Activated CD4-positive, alpha-beta memory T cell treated with anti-CD3 and anti-CD28 coated beads, Interleukin-2, amount 10 ng/mL, durations not matched to agents 7 days and 5 days (primary cell): ENCODE measurements at regions not wholly inside any gene's neighbourhood (a gene's known extent, or its start where the extent isn't known, plus 50 kb on each side); places are given as distances from the start of the nearest gene placed in this dataset.

Experiments used
- CTCF ChIA-PET: fragments of 350-600 bp; sonication (Branson Sonifier 250); formaldehyde crosslinking; loops from one replicate; lab custom pipeline; 2021; ENCODE audit warnings: antibody characterized with exemption, inconsistent platforms; lab: Charles Lee
- POLR2A ChIA-PET: fragments of 350-600 bp; sonication (Branson Sonifier 250); formaldehyde crosslinking; loops from one replicate; lab custom pipeline; 2021; ENCODE audit warnings: antibody characterized with exemption; lab: Charles Lee
- DNase-seq: peaks from one replicate; pipeline ENCODE4 v3.0.0-alpha.2; 2020
- H3K27ac Mint-ChIP-seq: one replicate; pipeline ENCODE4 v1.8.0; 2021; ENCODE audit warnings: mild to moderate bottlenecking, mixed read lengths
- H3K27me3 Mint-ChIP-seq: one replicate; pipeline ENCODE4 v1.8.0; 2021; ENCODE audit warnings: mixed read lengths
- H3K36me3 Mint-ChIP-seq: one replicate; pipeline ENCODE4 v1.8.0; 2021; ENCODE audit warnings: low read depth, mixed read lengths
- H3K4me1 Mint-ChIP-seq: one replicate; pipeline ENCODE4 v1.8.0; 2021; ENCODE audit warnings: mixed read lengths
- H3K4me3 Mint-ChIP-seq: one replicate; pipeline ENCODE4 v1.8.0; 2021; ENCODE audit warnings: mild to moderate bottlenecking, mixed read lengths
- H3K9me3 Mint-ChIP-seq: one replicate; pipeline ENCODE4 v1.8.0; 2021; ENCODE audit warnings: mixed read lengths

DNA sequence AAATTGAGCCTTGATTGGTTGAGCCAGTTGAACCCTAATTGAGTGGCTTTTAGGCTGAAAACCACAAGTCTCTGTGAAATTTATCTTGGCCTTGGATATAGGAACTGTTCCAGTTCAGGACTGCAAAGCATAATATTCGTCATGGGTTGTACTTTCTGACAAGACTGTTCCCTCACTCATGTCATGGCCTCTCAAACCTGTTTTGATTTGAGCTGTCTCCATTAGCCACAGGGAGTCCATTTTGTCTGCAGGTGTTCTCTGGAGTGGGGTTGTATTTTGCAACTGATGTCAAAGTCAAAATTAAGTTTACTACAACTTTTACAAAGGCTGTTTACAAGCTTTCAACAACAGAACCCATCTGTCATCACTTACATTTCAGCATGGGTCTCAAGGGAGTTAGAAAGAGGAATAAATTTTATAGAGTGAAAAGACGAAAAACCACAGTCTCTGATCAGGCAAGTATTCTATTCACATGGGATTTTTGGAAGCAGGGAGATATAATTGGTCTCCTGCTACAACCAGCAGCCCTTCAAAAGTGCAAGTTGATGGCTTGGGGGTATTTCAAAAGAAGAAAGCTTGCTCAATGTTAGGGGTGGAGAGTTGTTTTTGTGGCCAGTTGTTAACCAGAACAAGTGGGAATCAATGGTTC lies 1716.3 kb downstream of the C4orf33 start:
- DNase-seq, result no peak
- Mint-ChIP-seq H3K36me3 (no peaks in the 10 kb centered on the region), H3K27me3 (no peaks in the 10 kb centered on the region), H3K27ac (no peak overlapping the region), H3K4me3 (no peak overlapping the region), H3K9me3 (no peaks in the 10 kb centered on the region), H3K4me1 (no peaks in the 10 kb centered on the region)
- POLR2A ChIA-PET, result no interaction called here
- CTCF ChIA-PET, result no interaction called here

DNA sequence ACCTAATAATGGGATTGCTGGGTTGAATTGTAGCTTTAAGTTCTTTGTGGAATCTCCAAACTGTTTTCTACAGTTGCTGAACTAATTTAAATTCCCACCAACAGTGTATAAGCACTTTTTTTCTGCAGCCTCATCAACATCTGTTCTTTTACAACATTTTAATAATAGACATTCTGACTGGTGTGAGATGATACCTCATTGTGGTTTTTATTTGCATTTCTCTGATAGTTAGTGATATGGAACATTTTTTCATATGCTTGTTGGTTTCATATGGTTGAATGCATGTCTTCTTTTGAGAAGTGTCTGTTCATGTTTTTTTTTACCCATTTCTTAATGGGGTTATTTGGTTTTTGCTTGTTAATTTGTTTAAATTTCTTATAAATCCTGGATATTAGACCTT lies 1718.9 kb downstream of the C4orf33 start:
- Mint-ChIP-seq H3K36me3 (no peaks in the 10 kb centered on the region), H3K27ac (no peak overlapping the region), H3K27me3 (no peaks in the 10 kb centered on the region), H3K9me3 (no peaks in the 10 kb centered on the region), H3K4me1 (no peaks in the 10 kb centered on the region), H3K4me3 (no peak overlapping the region)
- CTCF ChIA-PET, result no interaction called here
- no peak for DNase-seq
- POLR2A ChIA-PET, result no interaction called here

DNA sequence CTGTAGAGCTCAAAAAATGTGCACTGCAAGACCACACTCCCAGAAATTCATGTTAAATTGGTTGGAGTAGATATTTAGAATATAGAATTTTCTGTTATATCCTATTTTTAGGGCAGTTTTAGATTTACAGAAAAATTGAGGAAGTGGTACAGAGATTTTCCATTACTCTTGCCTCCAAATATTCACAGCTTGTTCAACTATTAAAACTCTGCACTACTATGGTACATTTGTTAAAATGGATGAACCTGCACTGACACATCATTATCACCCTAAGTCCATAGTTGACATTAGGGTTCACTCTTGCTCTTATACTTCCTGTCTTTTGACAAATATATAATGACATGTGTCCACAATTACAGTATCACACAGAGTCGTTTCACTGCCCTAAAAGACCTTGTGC lies 1724.5 kb downstream of the C4orf33 start:
- POLR2A ChIA-PET, result no interaction called here
- CTCF ChIA-PET, result no interaction called here
- Mint-ChIP-seq H3K36me3 (no peaks in the 10 kb centered on the region), H3K9me3 (no peaks in the 10 kb centered on the region), H3K4me1 (no peaks in the 10 kb centered on the region), H3K4me3 (no peak overlapping the region), H3K27me3 (no peaks in the 10 kb centered on the region), H3K27ac (no peak overlapping the region)
- DNase-seq, result no peak

DNA sequence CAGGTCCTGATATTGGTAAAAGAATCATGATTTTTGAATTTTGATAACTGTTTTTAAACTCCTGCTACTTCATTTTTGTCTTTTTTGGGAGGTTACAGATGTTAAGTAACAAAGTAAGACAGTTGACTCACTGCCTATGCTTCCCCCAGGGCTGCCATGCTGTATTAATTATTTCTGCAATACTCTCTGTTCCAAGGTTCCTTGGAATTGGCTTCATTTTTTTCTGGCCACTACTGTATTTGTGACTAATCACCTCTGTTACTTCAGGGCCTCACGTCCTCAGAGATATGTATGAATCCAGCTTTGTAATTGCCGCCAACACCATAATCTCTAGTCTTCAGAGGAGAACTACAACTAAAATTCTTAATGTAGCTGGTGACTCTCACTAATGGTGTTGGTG lies 1729.3 kb downstream of the C4orf33 start:
- Mint-ChIP-seq H3K27ac (no peak overlapping the region), H3K4me3 (no peak overlapping the region), H3K36me3 (no peaks in the 10 kb centered on the region), H3K27me3 (no peaks in the 10 kb centered on the region), H3K9me3 (peaks cover 5% of the 10 kb centered on the region), H3K4me1 (no peaks in the 10 kb centered on the region)
- no peak for DNase-seq
- POLR2A ChIA-PET, result no interaction called here
- CTCF ChIA-PET, result no interaction called here

DNA sequence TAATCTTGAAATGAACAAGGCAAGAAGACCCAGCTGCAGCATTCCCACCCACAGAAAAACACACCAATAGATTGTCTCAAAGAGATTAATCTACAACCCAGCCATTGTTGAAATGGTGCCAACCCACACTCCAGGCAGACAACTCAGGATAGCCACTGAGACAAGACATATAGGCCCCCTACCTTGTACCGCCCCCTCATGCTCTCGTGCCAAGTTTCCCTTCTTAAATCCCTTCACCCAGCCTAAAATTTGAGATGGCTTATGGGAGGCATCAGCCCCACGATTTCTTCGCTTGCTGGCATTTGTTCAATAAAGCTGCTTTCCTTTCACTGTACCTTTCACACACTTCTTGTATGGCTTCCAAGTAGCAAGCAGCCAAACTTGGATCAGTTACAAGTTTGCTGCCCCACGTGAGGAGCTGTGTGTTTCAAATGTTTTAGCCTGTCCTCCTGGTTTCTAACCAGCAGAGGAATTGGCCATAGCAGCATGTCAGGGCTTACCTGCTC lies 1754.1 kb downstream of the C4orf33 start:
- H3K27ac Mint-ChIP-seq, result no peak overlapping the region
- CTCF ChIA-PET, result no interaction called here
- POLR2A ChIA-PET, result no interaction called here
- no peaks in the 10 kb centered on the region for H3K27me3 Mint-ChIP-seq
- no peaks in the 10 kb centered on the region for H3K4me1 Mint-ChIP-seq
- no peaks in the 10 kb centered on the region for H3K36me3 Mint-ChIP-seq
- H3K9me3 Mint-ChIP-seq, result peaks cover 15% of the 10 kb centered on the region
- no peak overlapping the region for H3K4me3 Mint-ChIP-seq
- no peak for DNase-seq

DNA sequence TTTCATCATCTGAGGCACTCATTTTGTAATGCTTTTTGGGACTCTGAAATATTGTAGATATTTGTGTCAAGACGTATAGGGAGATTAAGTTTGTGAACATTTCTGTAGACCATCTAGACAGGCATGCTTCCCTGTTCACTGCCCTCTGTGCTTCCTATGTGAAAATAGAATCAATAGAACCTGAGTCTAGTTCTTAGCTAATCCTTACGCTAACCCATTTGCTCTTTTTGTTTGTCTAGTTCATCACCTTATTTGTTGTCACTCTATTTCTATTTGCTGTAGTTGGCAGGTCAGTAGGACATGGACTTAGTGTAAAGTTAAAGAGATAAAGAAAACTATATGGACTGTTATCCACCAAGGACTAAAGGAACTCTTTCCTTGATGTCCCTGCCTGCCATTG lies 1755.2 kb downstream of the C4orf33 start:
- H3K27me3 Mint-ChIP-seq, result no peaks in the 10 kb centered on the region
- DNase-seq, result no peak
- POLR2A ChIA-PET, result no interaction called here
- H3K9me3 Mint-ChIP-seq, result peaks cover 17% of the 10 kb centered on the region
- no peaks in the 10 kb centered on the region for H3K36me3 Mint-ChIP-seq
- H3K4me3 Mint-ChIP-seq, result no peak overlapping the region
- no peaks in the 10 kb centered on the region for H3K4me1 Mint-ChIP-seq
- H3K27ac Mint-ChIP-seq, result no peak overlapping the region
- CTCF ChIA-PET, result no interaction called here

DNA sequence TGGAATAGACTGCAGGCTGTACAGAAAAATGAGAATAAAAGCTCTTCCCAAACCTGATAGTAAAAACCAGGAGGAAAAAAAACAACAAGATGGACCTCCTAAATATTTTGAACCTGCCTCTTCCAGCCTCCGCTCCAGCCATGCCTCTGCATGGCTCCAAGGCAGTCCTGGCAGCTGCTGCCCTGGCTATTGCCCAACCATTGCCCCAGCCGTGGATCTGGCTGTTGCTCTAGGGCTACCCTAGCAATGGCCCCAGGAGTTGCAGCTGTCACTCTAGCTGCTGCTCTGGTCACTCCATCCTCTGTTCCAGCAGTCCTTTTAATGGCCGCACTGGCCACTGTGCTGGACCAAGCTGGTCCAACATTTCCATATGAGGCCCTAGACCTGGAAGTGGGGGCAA lies 1756.0 kb downstream of the C4orf33 start:
- Mint-ChIP-seq H3K36me3 (no peaks in the 10 kb centered on the region), H3K4me1 (no peaks in the 10 kb centered on the region), H3K27me3 (no peaks in the 10 kb centered on the region), H3K4me3 (no peak overlapping the region), H3K27ac (no peak overlapping the region), H3K9me3 (peaks cover 21% of the 10 kb centered on the region)
- ChIA-PET POLR2A (no interaction called here), CTCF (no interaction called here)
- no peak for DNase-seq

DNA sequence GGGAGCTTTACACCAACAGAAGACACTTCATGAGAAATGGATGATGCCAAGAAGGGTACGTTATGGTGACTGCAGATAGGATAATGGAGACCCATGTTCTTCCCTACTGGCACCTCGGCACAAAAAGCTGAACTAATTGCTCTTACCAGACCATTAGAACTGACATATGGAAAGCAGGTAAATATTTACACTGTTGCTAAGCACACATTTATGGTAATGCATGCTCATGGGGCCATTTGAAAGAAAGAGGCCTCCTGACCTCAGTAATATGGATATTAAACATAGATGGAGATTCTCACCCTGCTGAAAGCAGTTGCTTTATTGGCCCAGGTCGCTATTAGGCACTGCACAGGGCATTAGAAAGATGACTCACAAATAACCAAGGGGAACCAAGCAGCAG lies 1759.6 kb downstream of the C4orf33 start:
- H3K27ac Mint-ChIP-seq, result no peak overlapping the region
- no peak overlapping the region for H3K4me3 Mint-ChIP-seq
- H3K9me3 Mint-ChIP-seq, result peaks cover 16% of the 10 kb centered on the region
- POLR2A ChIA-PET, result no interaction called here
- CTCF ChIA-PET, result no interaction called here
- H3K27me3 Mint-ChIP-seq, result no peaks in the 10 kb centered on the region
- no peaks in the 10 kb centered on the region for H3K36me3 Mint-ChIP-seq
- no peak for DNase-seq
- H3K4me1 Mint-ChIP-seq, result no peaks in the 10 kb centered on the region

DNA sequence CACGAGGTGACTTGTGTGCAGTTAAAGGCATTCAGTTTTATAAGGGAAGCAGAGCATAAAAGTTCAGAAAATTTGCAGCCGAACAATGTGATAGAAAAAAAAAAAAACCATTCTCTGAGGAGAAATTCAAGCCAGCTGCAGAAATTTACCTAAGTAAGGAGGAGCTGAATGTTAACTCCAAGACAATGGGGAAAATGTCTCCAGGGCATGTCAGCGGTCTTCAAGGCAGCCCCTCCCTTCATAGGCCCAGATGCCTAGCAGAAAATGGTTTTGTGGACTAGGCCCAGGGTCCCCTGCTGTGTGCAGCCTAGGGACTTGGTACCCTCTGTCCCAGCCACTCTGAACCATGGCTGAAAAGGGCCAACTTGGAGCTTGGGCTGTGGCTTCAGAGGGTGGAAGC lies 1764.0 kb downstream of the C4orf33 start:
- POLR2A ChIA-PET, result no interaction called here
- Mint-ChIP-seq H3K27me3 (no peaks in the 10 kb centered on the region), H3K4me3 (no peak overlapping the region), H3K9me3 (peaks cover 8% of the 10 kb centered on the region), H3K36me3 (no peaks in the 10 kb centered on the region), H3K4me1 (no peaks in the 10 kb centered on the region), H3K27ac (no peak overlapping the region)
- no peak for DNase-seq
- CTCF ChIA-PET, result no interaction called here

DNA sequence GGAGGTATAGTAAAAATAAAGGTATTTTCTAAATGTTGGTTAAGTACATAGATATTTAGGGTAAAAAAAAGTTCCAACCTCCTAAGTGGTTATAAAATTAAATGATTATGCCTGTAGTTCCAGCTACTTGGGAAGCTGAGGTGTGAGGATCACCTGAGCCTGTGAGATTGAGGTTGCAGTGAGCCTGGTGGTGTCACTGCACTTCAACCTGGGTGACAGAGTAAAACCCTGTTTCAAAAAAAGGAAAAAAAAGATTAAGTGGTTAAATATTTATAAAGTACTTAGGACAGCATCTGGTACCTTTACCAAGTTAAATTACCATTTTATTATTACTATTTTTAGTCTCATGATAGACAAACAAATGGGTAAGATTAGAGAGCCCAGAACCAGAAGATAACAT lies 1801.0 kb downstream of the C4orf33 start:
- Mint-ChIP-seq H3K27ac (no peak overlapping the region), H3K27me3 (no peaks in the 10 kb centered on the region), H3K36me3 (no peaks in the 10 kb centered on the region), H3K4me1 (no peaks in the 10 kb centered on the region), H3K9me3 (peaks cover 4% of the 10 kb centered on the region), H3K4me3 (no peak overlapping the region)
- POLR2A ChIA-PET, result no interaction called here
- no peak for DNase-seq
- CTCF ChIA-PET, result no interaction called here

DNA sequence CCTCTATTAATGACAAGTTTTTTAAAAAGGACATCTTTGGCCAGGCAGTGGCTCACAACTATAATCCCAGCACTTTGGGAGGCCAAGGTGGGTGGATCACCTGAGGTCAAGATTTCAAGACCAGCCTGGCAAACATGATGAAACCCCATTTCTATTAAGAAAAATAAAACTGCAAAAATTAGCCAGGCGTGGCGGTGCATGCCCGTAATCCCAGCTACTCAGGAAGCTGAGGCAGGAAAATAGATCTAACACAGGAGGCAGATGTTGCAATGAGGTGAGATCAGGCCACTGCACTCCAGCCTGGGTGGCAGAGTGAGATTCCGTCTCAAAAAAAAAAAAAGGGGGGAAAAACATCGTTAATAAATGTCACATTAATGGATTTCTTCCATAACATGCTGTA lies 1805.4 kb downstream of the C4orf33 start:
- Mint-ChIP-seq H3K4me1 (no peaks in the 10 kb centered on the region), H3K36me3 (no peaks in the 10 kb centered on the region), H3K4me3 (no peak overlapping the region), H3K27ac (no peak overlapping the region), H3K27me3 (no peaks in the 10 kb centered on the region), H3K9me3 (peaks cover 4% of the 10 kb centered on the region)
- POLR2A ChIA-PET, result no interaction called here
- CTCF ChIA-PET, result no interaction called here
- no peak for DNase-seq

DNA sequence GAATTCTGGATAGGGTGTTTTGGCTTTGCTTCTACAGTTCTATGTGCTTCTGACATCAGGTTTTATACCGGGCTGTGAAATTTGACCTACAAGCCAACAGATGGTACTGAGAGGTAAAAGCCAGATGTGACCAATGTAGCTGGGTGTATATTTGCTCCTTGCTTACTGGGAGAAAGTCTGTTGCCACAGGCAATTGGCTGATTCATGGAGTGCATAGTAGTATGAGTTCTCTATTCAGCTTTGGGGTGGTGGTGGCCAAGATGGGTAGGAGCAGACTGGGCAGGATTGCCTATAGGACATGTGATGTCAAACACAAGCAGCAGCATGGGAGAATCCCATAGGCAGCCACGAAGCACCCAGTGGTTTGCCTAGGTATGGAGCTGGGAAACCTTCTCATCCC lies 1827.0 kb downstream of the C4orf33 start:
- Mint-ChIP-seq H3K4me1 (no peaks in the 10 kb centered on the region), H3K27ac (no peak overlapping the region), H3K36me3 (no peaks in the 10 kb centered on the region), H3K4me3 (no peak overlapping the region), H3K9me3 (peaks cover 10% of the 10 kb centered on the region), H3K27me3 (no peaks in the 10 kb centered on the region)
- DNase-seq, result no peak
- ChIA-PET POLR2A (no interaction called here), CTCF (no interaction called here)

DNA sequence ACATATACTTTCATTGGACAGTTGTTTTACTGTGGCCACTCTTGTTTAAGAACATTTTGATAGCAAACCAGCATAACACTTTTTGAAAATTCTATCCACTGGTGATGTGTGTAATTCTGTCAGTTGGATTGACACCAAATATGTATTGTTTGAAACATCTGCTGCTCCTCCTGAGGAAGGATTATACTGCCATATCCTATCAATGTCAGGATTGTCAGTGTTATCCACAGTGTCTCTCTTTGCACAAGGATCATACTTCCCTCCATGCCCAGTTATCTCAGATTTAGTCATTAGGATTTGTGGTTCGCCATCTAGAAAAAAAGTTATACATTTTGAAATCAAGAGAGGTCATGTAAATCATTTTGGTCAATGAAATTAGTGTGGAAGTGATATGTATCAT lies 1859.6 kb downstream of the C4orf33 start:
- no peak for DNase-seq
- Mint-ChIP-seq H3K4me1 (no peaks in the 10 kb centered on the region), H3K36me3 (no peaks in the 10 kb centered on the region), H3K27ac (no peak overlapping the region), H3K27me3 (no peaks in the 10 kb centered on the region), H3K4me3 (no peak overlapping the region), H3K9me3 (peaks cover 5% of the 10 kb centered on the region)
- CTCF ChIA-PET, result no interaction called here
- POLR2A ChIA-PET, result no interaction called here

DNA sequence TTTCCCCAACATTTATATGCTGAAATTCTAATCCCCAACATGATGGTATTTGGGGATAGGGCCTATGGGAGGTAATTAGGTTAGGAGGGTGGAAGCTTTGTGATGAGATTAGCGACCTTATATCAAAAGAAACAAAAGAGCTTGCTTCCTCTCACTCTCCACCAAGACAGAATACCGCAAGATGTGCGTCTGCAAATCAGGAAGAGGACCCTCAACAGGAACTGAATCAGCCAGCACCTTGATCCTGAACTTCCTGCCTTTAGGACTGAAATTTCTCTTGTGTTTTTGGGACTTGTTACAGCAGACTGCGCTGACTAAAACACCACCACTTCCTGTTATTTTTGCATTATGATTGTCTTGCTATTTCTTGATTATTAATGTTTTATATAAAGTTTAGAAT lies 1889.4 kb downstream of the C4orf33 start:
- Mint-ChIP-seq H3K36me3 (no peaks in the 10 kb centered on the region), H3K9me3 (peaks cover 3% of the 10 kb centered on the region), H3K4me3 (no peak overlapping the region), H3K27ac (no peak overlapping the region), H3K27me3 (no peaks in the 10 kb centered on the region), H3K4me1 (no peaks in the 10 kb centered on the region)
- no peak for DNase-seq
- ChIA-PET CTCF (no interaction called here), POLR2A (no interaction called here)
